GM19328 (cell line): ENCODE measurements at regions not wholly inside any gene's neighbourhood (a gene's known extent, or its start where the extent isn't known, plus 50 kb on each side); places are given as distances from the start of the nearest gene placed in this dataset.
"Not testable (repeated sequence)": the region's sequence is repeated elsewhere in the genome, so short reads cannot be mapped to it uniquely, and the experiment has no call there.

Experiments used
- ATAC-seq: cut with Tn5 transposase; IDR thresholded peaks from one replicate; pipeline ENCODE4 v1.9.1; 2021; ENCODE audit warnings: mild to moderate bottlenecking, moderate library complexity; ENCODE audit not compliant: unreplicated experiment

GRCh38 chr4:138636781-138637180, 378.8 kb upstream of the NOCT start:
- no peak for ATAC-seq

- no peak for ATAC-seq
These were observed 380.7 kb upstream of the NOCT start for GRCh38 chr4:138634915-138635314.

- no peak for ATAC-seq
These were observed 382.0 kb upstream of the NOCT start for GRCh38 chr4:138633580-138633904.

DNA sequence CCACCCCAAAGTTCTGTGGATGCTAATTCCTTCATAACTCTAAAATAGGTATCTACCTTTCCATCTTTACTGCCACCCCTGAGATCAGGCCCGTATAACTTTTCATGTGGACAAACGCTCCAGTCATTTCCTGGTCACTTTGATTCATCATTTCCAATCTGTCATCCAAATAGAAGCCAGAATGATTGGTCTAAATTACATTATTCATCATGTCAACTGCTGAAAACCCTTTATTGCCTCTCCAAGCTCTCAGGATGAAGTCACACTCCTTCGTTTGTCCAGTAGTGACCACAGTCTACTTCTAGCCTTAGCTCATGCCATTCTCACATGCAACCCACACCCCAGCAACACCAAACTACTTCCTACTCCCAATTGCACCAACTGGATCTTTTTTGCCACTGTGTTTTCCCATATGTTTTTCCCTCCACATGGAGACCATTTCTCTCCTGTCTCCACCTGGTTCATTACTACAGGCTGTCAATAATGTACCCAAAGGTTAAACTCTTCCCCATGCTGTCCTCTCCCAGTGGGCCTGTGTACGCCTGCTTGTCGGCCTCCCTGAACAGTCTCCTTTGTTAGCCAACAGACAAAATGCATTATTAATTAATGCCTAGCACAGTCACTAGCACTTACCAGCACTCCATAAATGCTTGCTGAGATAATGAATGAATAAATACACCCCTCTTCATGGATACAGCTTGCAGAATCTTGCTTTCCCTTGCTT, 382.6 kb upstream of the NOCT start:
- ATAC-seq: no peak

- no peak for ATAC-seq
These were observed 384.9 kb upstream of the NOCT start for GRCh38 chr4:138630666-138631065.

DNA sequence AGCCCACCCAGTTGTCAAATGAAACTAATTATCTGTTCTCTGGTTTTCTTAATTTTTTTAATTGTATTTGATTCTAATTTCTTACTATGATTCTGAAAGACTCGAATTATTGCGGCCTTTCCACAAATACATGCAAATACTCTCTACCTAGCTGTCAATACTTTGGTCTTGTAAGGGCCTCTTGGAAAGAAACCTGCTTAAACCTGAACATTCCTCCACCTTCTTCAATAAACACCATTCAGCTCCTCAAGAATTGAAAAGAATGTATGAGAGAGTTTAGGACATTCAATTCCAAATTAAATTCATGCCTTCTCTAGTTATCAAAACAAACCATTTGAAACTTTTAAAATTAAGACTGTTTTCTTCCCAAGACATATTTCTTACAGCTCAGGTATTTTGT, 385.9 kb upstream of the NOCT start:
- ATAC-seq: no peak

DNA sequence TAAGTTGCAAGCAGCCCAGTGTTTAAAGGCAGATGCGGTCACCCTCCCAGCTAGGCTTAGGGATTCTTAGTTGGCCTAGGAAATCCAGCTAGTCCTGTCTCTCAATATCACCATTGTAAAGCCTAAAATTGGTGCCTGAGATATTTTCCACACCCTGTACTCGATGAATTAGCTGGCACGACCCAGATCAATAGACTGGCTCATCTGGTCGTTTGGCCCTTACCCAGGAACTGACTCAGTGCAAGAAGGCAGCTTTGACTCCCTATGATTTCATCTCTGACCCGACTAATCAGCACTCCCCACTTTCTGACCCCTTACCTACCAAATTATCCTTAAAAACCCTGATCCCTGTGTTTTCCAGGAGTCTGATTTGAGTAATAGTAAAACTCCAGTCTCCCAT, 384.9 kb upstream of the SLC7A11 start:
- no peak for ATAC-seq

- not testable (repeated sequence) for ATAC-seq
These were observed 380.2 kb upstream of the SLC7A11 start for GRCh38 chr4:138622362-138622761.

DNA sequence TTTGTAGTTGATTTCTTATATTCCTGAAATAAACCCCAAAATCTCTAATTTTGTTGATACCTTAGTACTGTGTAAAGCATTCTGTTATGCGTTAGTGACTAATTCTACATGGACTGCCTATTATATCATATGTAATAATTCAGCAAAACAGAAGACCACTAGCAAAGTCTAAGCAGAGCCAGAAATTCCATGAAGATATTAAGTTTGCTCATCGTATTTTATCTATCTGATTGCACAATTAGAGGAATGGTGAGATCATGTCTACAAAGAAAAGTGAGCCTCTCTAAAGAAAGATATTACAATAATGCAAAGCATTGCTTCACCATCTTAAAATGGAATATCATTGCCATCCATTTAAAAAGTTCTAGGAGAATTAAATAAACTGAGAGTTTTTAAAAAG, 374.6 kb upstream of the SLC7A11 start:
- no peak for ATAC-seq

DNA sequence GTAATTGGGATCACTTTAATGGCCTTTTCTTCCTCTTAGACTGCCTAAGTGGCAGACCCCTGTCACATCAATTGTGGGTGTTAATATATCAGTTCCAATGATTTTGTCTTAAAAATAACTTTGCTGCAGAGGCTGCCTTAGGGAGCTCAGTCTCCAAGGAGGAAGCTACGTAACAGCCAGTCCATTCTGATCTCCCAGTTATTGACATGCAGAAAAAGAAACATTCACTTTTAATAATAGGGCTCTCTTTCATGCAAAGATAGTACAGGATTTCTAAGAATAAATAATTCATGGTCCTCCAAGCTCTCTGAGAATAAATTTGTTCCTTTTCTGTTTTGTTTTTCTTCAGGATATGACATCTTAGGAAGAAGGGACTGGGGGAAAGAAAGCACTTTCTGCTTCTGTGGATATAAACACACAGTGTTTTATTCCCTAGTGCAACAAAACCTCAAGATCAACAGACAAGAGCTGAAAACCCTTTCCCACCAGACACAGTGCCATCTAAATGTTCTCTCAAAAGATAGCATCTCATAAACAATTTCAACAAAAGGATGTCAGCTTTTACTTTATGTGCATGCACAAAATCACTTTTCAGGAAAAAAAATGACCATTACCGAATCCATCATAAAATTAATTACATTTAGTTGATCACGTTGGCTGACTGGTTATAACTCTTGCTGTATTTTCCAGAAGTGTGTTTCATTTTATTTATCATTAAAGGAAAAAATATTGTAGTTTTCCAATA, 372.4 kb upstream of the SLC7A11 start:
- no peak for ATAC-seq

DNA sequence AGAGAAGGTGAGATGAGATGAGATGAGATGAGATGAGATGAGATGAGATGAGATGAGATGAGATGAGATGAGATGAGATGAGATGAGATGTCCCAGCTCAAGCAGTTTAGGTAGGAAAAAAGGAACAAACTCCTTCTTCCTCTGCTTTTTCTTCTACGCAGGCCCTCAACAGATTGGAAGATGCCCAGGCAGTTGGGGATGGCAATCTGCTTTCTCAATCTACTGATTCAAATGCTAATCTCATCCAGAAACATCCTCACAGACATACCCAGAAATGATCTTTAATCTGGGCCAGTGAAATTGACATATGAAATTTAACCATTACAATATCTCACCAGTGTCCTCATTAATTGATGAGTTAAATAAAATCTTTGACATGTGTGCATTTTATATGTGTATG, 370.3 kb upstream of the SLC7A11 start:
- ATAC-seq: no peak

DNA sequence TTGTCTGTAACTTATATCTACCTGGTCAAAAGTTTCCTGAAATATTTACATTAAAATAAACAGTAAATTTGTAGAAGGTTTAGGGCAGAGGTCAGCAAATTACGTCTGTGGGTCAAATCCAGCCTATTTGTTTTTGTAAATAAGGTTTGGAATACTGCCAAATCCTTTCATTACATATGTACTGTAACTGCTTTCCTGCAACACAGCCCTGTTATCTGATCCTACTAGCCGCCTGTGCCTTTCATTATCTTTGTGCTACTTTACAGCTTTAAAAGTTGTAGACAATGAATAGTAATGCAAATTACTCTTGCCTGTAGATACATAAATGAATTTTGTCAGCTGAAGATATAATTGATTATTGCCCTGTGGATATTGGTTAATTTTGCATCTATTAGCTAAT, 369.6 kb upstream of the SLC7A11 start:
- no peak for ATAC-seq

GRCh38 chr4:138611017-138611416, 368.9 kb upstream of the SLC7A11 start:
- no peak for ATAC-seq

DNA sequence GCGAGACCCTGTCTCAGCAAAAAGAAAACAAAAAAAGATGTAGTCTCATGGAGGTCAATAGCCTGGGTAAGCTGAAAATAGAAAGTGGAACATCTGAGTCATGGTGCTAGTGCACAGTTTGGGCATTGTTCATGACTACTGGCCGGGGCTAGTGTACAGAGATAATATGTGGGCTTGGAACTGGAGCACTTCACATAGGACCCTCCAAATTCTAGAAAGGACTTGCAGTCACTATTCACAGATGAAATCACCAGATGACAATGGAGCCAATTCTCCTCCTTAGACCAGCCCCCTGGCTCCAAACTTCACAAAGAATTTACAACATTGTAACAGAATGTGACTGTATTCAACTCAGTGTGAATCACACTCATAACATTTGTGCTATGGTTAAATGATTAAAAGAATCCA, 367.8 kb upstream of the SLC7A11 start:
- no peak for ATAC-seq

DNA sequence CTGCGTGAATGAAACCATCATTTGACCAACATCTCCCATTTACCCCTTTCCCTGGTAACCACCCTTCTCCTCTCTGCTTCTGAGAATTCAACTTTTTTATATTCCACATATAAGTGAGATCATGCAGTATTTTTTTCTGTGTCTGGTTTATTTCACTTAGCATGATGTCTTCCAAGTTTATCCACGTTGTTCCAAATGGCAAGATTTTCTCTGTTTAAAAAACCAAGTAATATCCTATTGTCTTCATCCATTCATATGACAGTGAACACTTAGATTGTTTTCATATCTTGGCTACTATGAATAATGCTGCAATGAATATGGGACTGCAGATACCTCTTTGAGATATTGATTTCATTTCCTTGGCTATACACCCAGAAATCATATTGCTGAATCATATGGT, 362.4 kb upstream of the SLC7A11 start:
- no peak for ATAC-seq

DNA sequence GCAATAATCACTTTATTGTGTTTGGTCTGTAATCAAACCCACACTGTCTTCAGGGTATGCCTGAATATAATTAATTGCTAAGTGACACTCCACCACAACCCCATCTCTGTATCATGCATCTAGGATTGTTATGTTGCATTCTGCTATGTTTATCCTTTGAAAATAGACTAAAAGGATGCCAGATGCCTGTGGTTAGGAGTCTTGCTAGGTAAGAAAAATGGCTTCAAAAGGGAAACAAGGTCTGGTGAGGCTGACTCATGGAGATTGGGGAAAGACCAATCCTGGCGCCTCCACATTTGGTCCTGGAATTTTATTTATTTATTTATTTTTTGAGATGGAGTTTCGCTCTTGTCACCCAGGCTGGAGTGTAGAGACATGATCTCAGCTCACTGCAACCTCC, 360.5 kb upstream of the SLC7A11 start:
- no peak for ATAC-seq

GRCh38 chr4:138599965-138600364, 357.8 kb upstream of the SLC7A11 start:
- no peak for ATAC-seq

- no peak for ATAC-seq
These were observed 356.1 kb upstream of the SLC7A11 start for GRCh38 chr4:138598226-138598625.

DNA sequence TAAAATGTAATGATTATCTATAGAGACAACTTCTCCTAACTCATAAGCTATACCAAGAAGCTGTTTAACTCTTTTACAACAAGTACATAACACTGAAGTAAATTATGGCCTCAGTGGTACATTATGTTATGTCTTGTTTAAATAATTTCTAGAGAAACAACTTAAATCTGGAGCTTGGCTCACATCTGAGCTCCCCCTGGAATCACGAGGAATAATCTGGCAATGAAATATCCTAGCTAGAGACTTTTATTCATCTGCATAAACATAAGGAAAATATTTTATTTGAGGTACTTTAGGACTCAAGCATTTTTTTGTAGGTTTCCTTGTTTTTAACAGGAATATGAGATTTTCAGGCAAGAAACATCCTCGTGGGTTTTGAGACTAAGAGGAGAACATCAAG, 354.7 kb upstream of the SLC7A11 start:
- ATAC-seq: no peak

DNA sequence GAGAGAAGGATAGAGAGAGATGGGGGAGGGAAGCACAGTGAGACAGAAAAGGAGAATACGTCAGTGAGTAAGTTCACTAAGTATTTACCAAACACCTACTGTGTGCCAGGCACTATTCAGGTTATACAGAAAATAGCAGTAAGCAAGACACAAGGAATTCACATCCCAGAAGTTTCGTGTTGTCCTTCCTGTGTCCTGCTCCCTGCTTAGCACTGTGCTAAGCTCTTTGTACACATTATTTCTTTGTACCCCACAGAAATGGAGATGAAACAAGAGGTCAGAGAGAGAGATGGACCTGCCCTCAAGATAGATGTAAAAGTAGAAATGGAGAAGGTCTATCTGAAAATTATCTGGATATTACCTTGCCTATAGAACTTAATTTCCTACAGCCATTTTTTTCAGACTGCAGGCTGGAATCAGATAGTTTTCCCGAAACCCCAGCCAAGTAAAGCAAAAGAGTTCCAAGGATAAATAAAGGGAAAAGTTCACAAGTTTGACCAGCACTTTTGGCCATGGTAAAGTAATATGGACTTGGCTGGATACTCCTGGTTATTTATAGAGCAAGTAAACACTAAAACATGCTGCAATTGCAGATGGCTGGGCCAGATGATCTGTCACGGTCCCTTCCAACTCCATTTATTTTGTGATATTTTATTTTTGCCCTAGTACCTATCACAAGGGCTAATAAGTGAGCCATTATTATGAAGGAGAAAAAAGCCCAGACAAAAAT, 353.7 kb upstream of the SLC7A11 start:
- ATAC-seq: no peak

DNA sequence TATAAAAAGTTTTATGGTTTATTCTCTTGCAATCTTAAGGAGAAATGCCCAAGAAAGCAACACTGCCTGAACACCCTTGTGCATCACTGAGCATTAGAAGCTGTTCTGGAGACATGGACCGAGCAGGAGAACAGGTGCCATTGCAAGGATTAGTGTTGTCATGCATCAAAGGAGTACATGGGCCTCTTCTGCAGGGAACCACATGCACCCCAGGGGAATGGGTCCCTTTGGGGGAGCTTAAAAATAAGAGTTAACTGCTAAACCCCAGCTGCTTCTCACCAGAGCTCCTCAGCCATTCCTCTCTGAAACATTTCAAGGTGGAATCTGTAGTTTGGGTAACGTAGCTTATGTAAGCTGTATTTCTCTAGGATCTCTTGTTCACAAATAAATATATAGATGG, 353.0 kb upstream of the SLC7A11 start:
- ATAC-seq: no peak

GRCh38 chr4:138592796-138593195, 350.6 kb upstream of the SLC7A11 start:
- no peak for ATAC-seq
